Spinal cord (tissue), 9 donors: ENCODE measurements at regions not wholly inside any gene's neighbourhood (a gene's known extent, or its start where the extent isn't known, plus 50 kb on each side); places are given as distances from the start of the nearest gene placed in this dataset.

Experiments used
- DNase-seq, 6 donors: peaks; one replicate each; pipeline versions ENCODE4 v3.0.0 to v3.0.0-alpha.2; 2013 to 2015; ENCODE audit warnings: low spot score in 6 of 6, low read depth in 4 of 6
- H3K27ac ChIP-seq: one replicate; pipeline ENCODE4 v1.5.1; 2013; ENCODE audit warnings: low read depth, low read length, control low read depth
- H3K27me3 ChIP-seq: one replicate; pipeline ENCODE4 v1.6.1; 2013; ENCODE audit warnings: low read length; ENCODE audit not compliant: control insufficient read depth, insufficient read depth
- H3K36me3 ChIP-seq: one replicate; pipeline ENCODE4 v1.6.1; 2013; ENCODE audit warnings: low read length; ENCODE audit not compliant: control insufficient read depth, insufficient read depth
- H3K4me1 ChIP-seq: one replicate; pipeline ENCODE4 v1.6.1; 2013; ENCODE audit warnings: low read length; ENCODE audit not compliant: control insufficient read depth, insufficient read depth
- H3K4me3 ChIP-seq: one replicate; pipeline ENCODE4 v1.5.1; 2013; ENCODE audit warnings: low read depth, low read length, control low read depth
- H3K9me3 ChIP-seq: one replicate; pipeline ENCODE4 v1.6.1; 2013; ENCODE audit warnings: low read length; ENCODE audit not compliant: control insufficient read depth, insufficient read depth
- WGBS: methylation state at CpG from one replicate; pipeline ENCODE4 v1.1.5; 2013; ENCODE audit warnings: missing lambda C conversion rate; ENCODE audit not compliant: insufficient coverage; 5-methylcytosine and 5-hydroxymethylcytosine counted together
- donor health status: healthy.

- DNase-seq: no peak
- no peaks in the 10 kb centered on the region for H3K36me3 ChIP-seq
- H3K27me3 ChIP-seq: peaks cover 3% of the 10 kb centered on the region
- no peaks in the 10 kb centered on the region for H3K9me3 ChIP-seq
- H3K4me3 ChIP-seq: no peak overlapping the region
- peaks cover 5% of the 10 kb centered on the region for H3K4me1 ChIP-seq
- no peak overlapping the region for H3K27ac ChIP-seq
- 75% methylated on average over 2 of the region's 2 CpGs for WGBS
These were observed 234.3 kb downstream of the TLE3 start for GRCh38 chr15:69863446-69863845.

- no peaks in the 10 kb centered on the region for H3K36me3 ChIP-seq
- DNase-seq: peak in 1 of 6 donors; percentile 15
- H3K27me3 ChIP-seq: peaks cover 6% of the 10 kb centered on the region
- no peak overlapping the region for H3K4me3 ChIP-seq
- peaks cover 3% of the 10 kb centered on the region for H3K4me1 ChIP-seq
- no peaks in the 10 kb centered on the region for H3K9me3 ChIP-seq
- H3K27ac ChIP-seq: no peak overlapping the region
- WGBS: 50% methylated on average over 1 of the region's 3 CpGs
These were observed 232.3 kb downstream of the TLE3 start for GRCh38 chr15:69865369-69865768.

- DNase-seq: no peak
- Histone ChIP-seq H3K36me3 (no peaks in the 10 kb centered on the region), H3K9me3 (no peaks in the 10 kb centered on the region), H3K4me3 (no peak overlapping the region), H3K4me1 (no peaks in the 10 kb centered on the region), H3K27ac (no peak overlapping the region), H3K27me3 (peaks cover 3% of the 10 kb centered on the region)
- 78% methylated on average over 2 of the region's 3 CpGs for WGBS
These were observed 229.0 kb downstream of the TLE3 start for GRCh38 chr15:69868756-69869155.

- H3K4me3 ChIP-seq: no peak overlapping the region
- no peak overlapping the region for H3K27ac ChIP-seq
- H3K27me3 ChIP-seq: peaks cover 3% of the 10 kb centered on the region
- DNase-seq: no peak
- H3K9me3 ChIP-seq: no peaks in the 10 kb centered on the region
- WGBS: 80% methylated on average over 1 of the region's 2 CpGs
- no peaks in the 10 kb centered on the region for H3K36me3 ChIP-seq
- H3K4me1 ChIP-seq: no peaks in the 10 kb centered on the region
These were observed 228.4 kb downstream of the TLE3 start for GRCh38 chr15:69869291-69869690.

- Histone ChIP-seq H3K36me3 (no peaks in the 10 kb centered on the region), H3K27me3 (peaks cover 3% of the 10 kb centered on the region), H3K27ac (no peak overlapping the region), H3K9me3 (no peaks in the 10 kb centered on the region), H3K4me1 (no peaks in the 10 kb centered on the region), H3K4me3 (no peak overlapping the region)
- no peak for DNase-seq
- WGBS: 93% methylated on average over 5 of the region's 9 CpGs
These were observed 227.7 kb downstream of the TLE3 start for GRCh38 chr15:69869881-69870505.

- no peaks in the 10 kb centered on the region for H3K36me3 ChIP-seq
- 50% methylated on average over 4 of the region's 7 CpGs for WGBS
- no peaks in the 10 kb centered on the region for H3K9me3 ChIP-seq
- peaks cover 3% of the 10 kb centered on the region for H3K27me3 ChIP-seq
- DNase-seq: peak in 1 of 6 donors; percentile 84
- H3K4me1 ChIP-seq: no peaks in the 10 kb centered on the region
- no peak overlapping the region for H3K4me3 ChIP-seq
- no peak overlapping the region for H3K27ac ChIP-seq
These were observed 226.1 kb downstream of the TLE3 start for GRCh38 chr15:69871511-69872134.

- no peak for DNase-seq
- no peaks in the 10 kb centered on the region for H3K9me3 ChIP-seq
- no peaks in the 10 kb centered on the region for H3K36me3 ChIP-seq
- H3K27me3 ChIP-seq: peaks cover 3% of the 10 kb centered on the region
- no peak overlapping the region for H3K27ac ChIP-seq
- H3K4me3 ChIP-seq: no peak overlapping the region
- no peaks in the 10 kb centered on the region for H3K4me1 ChIP-seq
- WGBS: no CpG with 5 or more reads among the region's 1 CpG
These were observed 223.9 kb downstream of the TLE3 start for GRCh38 chr15:69873807-69874206.

GRCh38 chr15:69874321-69874720 is 223.4 kb downstream of the TLE3 start:
- no peak overlapping the region for H3K4me3 ChIP-seq
- H3K4me1 ChIP-seq: no peaks in the 10 kb centered on the region

GRCh38 chr15:69876064-69876940 is 221.4 kb downstream of the TLE3 start:
- Histone ChIP-seq H3K36me3 (no peaks in the 10 kb centered on the region), H3K27me3 (no peaks in the 10 kb centered on the region), H3K4me1 (no peaks in the 10 kb centered on the region), H3K27ac (no peak overlapping the region), H3K4me3 (no peak overlapping the region), H3K9me3 (no peaks in the 10 kb centered on the region)
- 66% methylated on average over 29 of the region's 31 CpGs for WGBS
- DNase-seq: peak in 1 of 6 donors; percentile 92

More at GRCh38 chr15:69874321-69874720, 223.4 kb downstream of the TLE3 start:
- Histone ChIP-seq H3K27me3 (peaks cover 3% of the 10 kb centered on the region), H3K36me3 (no peaks in the 10 kb centered on the region), H3K9me3 (no peaks in the 10 kb centered on the region), H3K27ac (no peak overlapping the region)
- DNase-seq: no peak
